AG10803 (cell line): ENCODE measurements at regions not wholly inside any gene's neighbourhood (a gene's known extent, or its start where the extent isn't known, plus 50 kb on each side); places are given as distances from the start of the nearest gene placed in this dataset.

ENCODE experiments used
- DNase-seq: peaks from one replicate; pipeline ENCODE4 v3.0.0; 2010; ENCODE audit warnings: low read depth
- H3K4me3 ChIP-seq: 2 replicates; pipeline ENCODE4 v1.5.1; 2011; ENCODE audit warnings: mild to moderate bottlenecking, low read length, control low read depth
- CTCF ChIP-seq: conservative IDR thresholded peaks from 2 replicates; pipeline ENCODE4 v1.5.1; 2011; ENCODE audit warnings: mild to moderate bottlenecking, low read length, control low read depth, inconsistent platforms

GRCh38 chr3:66133853-66134445 is 86.9 kb upstream of the SLC25A26 start:
- no peak for TF ChIP-seq CTCF
- no peak overlapping the region for H3K4me3 ChIP-seq
- no peak for DNase-seq

GRCh38 chr3:66133050-66133757 is 87.6 kb upstream of the SLC25A26 start:
- H3K4me3 ChIP-seq, result no peak overlapping the region
- peak; percentile 64 for DNase-seq

GRCh38 chr3:66128623-66129022 is 89.9 kb upstream of the MAGI1 start:
- no peak overlapping the region for H3K4me3 ChIP-seq
- no peak for DNase-seq
- TF ChIP-seq CTCF, result no peak

More at GRCh38 chr3:66133050-66133757, 87.6 kb upstream of the SLC25A26 start:
- TF ChIP-seq CTCF, result no peak

- peak; percentile 59 for DNase-seq
- H3K4me3 ChIP-seq, result no peak overlapping the region
- TF ChIP-seq CTCF, result no peak
Measured at GRCh38 chr3:66121318-66121717, 82.6 kb upstream of the MAGI1 start.

GRCh38 chr3:66115858-66116654 is 77.3 kb upstream of the MAGI1 start:
- no peak overlapping the region for H3K4me3 ChIP-seq
- peak; percentile 98 for DNase-seq
- no peak for TF ChIP-seq CTCF

GRCh38 chr3:66113542-66113941 is 74.8 kb upstream of the MAGI1 start:
- TF ChIP-seq CTCF, result no peak
- peak; percentile 35 for DNase-seq
- H3K4me3 ChIP-seq, result no peak overlapping the region
